Lower lobe of right lung (tissue), 2 donors: ENCODE measurements at regions not wholly inside any gene's neighbourhood (a gene's known extent, or its start where the extent isn't known, plus 50 kb on each side); places are given as distances from the start of the nearest gene placed in this dataset.
A peak's percentile ranks its signal among the peaks of the same experiment; 100 is the strongest.

Source experiments
- ATAC-seq, 2 donors: fragments of 200-7000 bp; cut with Tn5 transposase; one replicate each; pipeline ENCODE4 v1.9.1; 2020 to 2022; ENCODE audit warnings: mild to moderate bottlenecking in 2 of 2, moderate library complexity in 2 of 2
- DNase-seq: peaks from one replicate; pipeline ENCODE4 v3.0.0-alpha.2; 2020
- H3K27ac ChIP-seq: fragments of 200-600 bp; one replicate; pipeline ENCODE4 v1.8.0; 2022
- H3K27me3 ChIP-seq: fragments of 200-600 bp; one replicate; pipeline ENCODE4 v1.8.0; 2022; ENCODE audit warnings: low read depth
- H3K36me3 ChIP-seq: fragments of 200-600 bp; one replicate; pipeline ENCODE4 v1.8.0; 2022; ENCODE audit warnings: mild to moderate bottlenecking
- H3K4me1 ChIP-seq: fragments of 200-600 bp; one replicate; pipeline ENCODE4 v1.8.0; 2022
- H3K4me3 ChIP-seq: fragments of 200-600 bp; one replicate; pipeline ENCODE4 v1.8.0; 2022; ENCODE audit warnings: mild to moderate bottlenecking
- H3K9me3 ChIP-seq: fragments of 200-600 bp; one replicate; pipeline ENCODE4 v1.8.0; 2022
- CTCF ChIP-seq: fragments of 200-600 bp; IDR thresholded peaks from one replicate; pipeline ENCODE4 v1.8.0; 2022; ENCODE audit warnings: antibody characterized with exemption, mild to moderate bottlenecking
- intact Hi-C: fragments of 100-400 bp; cut with DNase I; formaldehyde crosslinking; loops from one replicate; pipeline ENCODE4 v1.11.0; 2022
- donor health status: DM: no; HTN: yes; CAD: no; lungs with severe emphysema.

DNA sequence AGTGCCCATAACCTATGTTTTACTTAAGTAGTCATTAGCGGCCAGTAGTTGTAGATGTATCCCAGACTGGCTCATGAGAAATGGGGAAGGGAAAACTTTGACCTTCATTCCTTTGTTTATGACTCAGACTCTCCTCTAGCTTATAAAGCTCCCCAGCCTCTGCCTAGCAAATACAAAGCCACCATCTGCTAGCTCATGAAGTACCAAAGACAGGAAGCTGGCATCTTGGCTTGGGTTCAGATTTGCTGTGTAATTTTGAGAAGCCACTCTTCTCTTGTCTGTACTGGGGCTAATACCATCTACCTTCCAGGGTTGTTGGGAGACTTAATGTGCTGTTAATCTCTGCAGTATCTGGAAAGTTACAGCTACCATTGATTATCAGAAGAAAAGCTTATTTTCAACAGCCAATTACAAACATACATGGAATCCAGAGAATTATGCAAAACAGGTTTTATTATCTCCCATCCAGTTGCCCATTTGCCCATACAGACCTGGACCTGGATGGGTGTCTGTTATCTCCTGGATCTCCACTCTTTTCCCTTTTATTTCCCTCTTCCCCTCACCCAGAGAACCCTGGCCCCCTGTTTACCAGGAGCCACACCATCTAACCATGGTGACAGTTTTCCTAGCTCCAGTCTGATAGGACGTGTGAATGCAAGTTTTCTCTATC is 153.8 kb downstream of the SEMA6D start:
- no peak for TF ChIP-seq CTCF
- Histone ChIP-seq H3K4me1 (no peaks in the 10 kb centered on the region), H3K4me3 (no peak overlapping the region), H3K36me3 (no peaks in the 10 kb centered on the region), H3K9me3 (no peaks in the 10 kb centered on the region), H3K27me3 (no peaks in the 10 kb centered on the region), H3K27ac (no peak overlapping the region)
- intact Hi-C loops, result no loop called here
- ATAC-seq, result no peak
- no peak for DNase-seq

GRCh38 chr15:47872208-47872607 is 154.9 kb downstream of the SEMA6D start:
- Histone ChIP-seq H3K4me1 (no peaks in the 10 kb centered on the region), H3K9me3 (no peaks in the 10 kb centered on the region), H3K27ac (no peak overlapping the region), H3K36me3 (no peaks in the 10 kb centered on the region), H3K4me3 (no peak overlapping the region), H3K27me3 (no peaks in the 10 kb centered on the region)
- no peak for DNase-seq
- intact Hi-C loops, result no loop called here
- TF ChIP-seq CTCF, result no peak
- peak in 1 of 2 donors; percentile 36 for ATAC-seq

- no peak for DNase-seq
- Histone ChIP-seq H3K4me3 (no peak overlapping the region), H3K9me3 (no peaks in the 10 kb centered on the region), H3K27ac (no peak overlapping the region), H3K36me3 (no peaks in the 10 kb centered on the region), H3K4me1 (no peaks in the 10 kb centered on the region), H3K27me3 (no peaks in the 10 kb centered on the region)
- intact Hi-C loops, result no loop called here
- TF ChIP-seq CTCF, result no peak
- ATAC-seq, result peak; percentile 56 to 90
Measured at GRCh38 chr15:47872869-47873432, 155.6 kb downstream of the SEMA6D start.

DNA sequence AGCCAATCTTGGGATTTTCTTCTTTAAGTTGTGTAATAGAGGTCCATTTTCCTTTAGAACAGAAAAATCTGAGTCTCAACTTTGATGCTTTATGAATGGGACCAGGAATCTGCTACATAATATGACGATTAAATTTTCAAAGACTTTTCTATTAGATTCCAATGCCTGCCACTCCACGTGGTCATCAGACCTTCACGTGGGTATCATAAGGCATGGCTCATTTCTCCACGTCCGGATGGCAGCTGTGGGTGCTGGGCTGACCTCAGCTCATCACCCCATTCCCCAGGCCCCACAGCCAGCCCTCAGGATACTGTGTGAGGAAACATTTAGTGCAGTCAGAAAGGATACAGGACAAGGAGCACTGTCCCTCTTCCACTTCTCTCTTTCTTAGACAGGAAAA is 159.7 kb downstream of the SEMA6D start:
- intact Hi-C loops, result no loop called here

GRCh38 chr15:47877836-47878235 is 160.5 kb downstream of the SEMA6D start:
- no peak overlapping the region for H3K4me3 ChIP-seq
- H3K36me3 ChIP-seq, result no peaks in the 10 kb centered on the region
- H3K27me3 ChIP-seq, result no peaks in the 10 kb centered on the region
- H3K9me3 ChIP-seq, result no peaks in the 10 kb centered on the region
- H3K27ac ChIP-seq, result no peak overlapping the region
- intact Hi-C loops, result no loop called here
- DNase-seq, result no peak
- TF ChIP-seq CTCF, result no peak
- H3K4me1 ChIP-seq, result no peaks in the 10 kb centered on the region
- no peak for ATAC-seq

More for the DNA sequence above, 159.7 kb downstream of the SEMA6D start:
- Histone ChIP-seq H3K9me3 (no peaks in the 10 kb centered on the region), H3K4me3 (no peak overlapping the region), H3K4me1 (no peaks in the 10 kb centered on the region), H3K27ac (no peak overlapping the region), H3K27me3 (no peaks in the 10 kb centered on the region), H3K36me3 (no peaks in the 10 kb centered on the region)
- no peak for TF ChIP-seq CTCF
- DNase-seq, result no peak
- no peak for ATAC-seq
